ENCODE measurements at regions not wholly inside any gene's neighbourhood (a gene's known extent, or its start where the extent isn't known, plus 50 kb on each side); places are given as distances from the start of the nearest gene placed in this dataset.

GRCh38 chr4:175376287-175376977 lies 435.6 kb downstream of the GPM6A start:
- no peak for DNase-seq (ENCODE audit: low spot score)

- no peak for DNase-seq (ENCODE audit: low spot score)
Observed at GRCh38 chr4:175377203-175377602, 434.9 kb downstream of the GPM6A start.

GRCh38 chr4:175378372-175378771 lies 433.7 kb downstream of the GPM6A start:
- DNase-seq (ENCODE audit: low spot score) = no peak

GRCh38 chr4:175380841-175381240 lies 431.2 kb downstream of the GPM6A start:
- DNase-seq (ENCODE audit: low spot score) = no peak

GRCh38 chr4:175385797-175386196 lies 426.3 kb downstream of the GPM6A start:
- DNase-seq (ENCODE audit: low spot score) = no peak

- DNase-seq (ENCODE audit: low spot score) = no peak
Observed at GRCh38 chr4:175386776-175387507, 425.1 kb downstream of the GPM6A start.

- DNase-seq (ENCODE audit: low spot score) = no peak
Observed at GRCh38 chr4:175394208-175394607, 417.9 kb downstream of the GPM6A start.

- DNase-seq (ENCODE audit: low spot score) = no peak
Observed at GRCh38 chr4:175405961-175406360, 406.1 kb downstream of the GPM6A start.

- no peak for DNase-seq (ENCODE audit: low spot score)
Observed at GRCh38 chr4:175407926-175408325, 404.1 kb downstream of the GPM6A start.

- no peak for DNase-seq (ENCODE audit: low spot score)
Observed at GRCh38 chr4:175411251-175411650, 400.8 kb downstream of the GPM6A start.

GRCh38 chr4:175412161-175412560 lies 399.9 kb downstream of the GPM6A start:
- no peak for DNase-seq (ENCODE audit: low spot score)

- DNase-seq (ENCODE audit: low spot score) = no peak
Observed at GRCh38 chr4:175412746-175413145, 399.3 kb downstream of the GPM6A start.

- no peak for DNase-seq (ENCODE audit: low spot score)
Observed at GRCh38 chr4:175413561-175413960, 398.5 kb downstream of the GPM6A start.

GRCh38 chr4:175414602-175415001 lies 397.5 kb downstream of the GPM6A start:
- no peak for DNase-seq (ENCODE audit: low spot score)

- no peak for DNase-seq (ENCODE audit: low spot score)
Observed at GRCh38 chr4:175418516-175418915, 393.5 kb downstream of the GPM6A start.

- DNase-seq (ENCODE audit: low spot score) = no peak
Observed at GRCh38 chr4:175419236-175419718, 392.8 kb downstream of the GPM6A start.

- DNase-seq (ENCODE audit: low spot score) = no peak
Observed at GRCh38 chr4:175421506-175421905, 390.6 kb downstream of the GPM6A start.

GRCh38 chr4:175422331-175422730 lies 389.7 kb downstream of the GPM6A start:
- no peak for DNase-seq (ENCODE audit: low spot score)

- DNase-seq (ENCODE audit: low spot score) = no peak
Observed at GRCh38 chr4:175424111-175424510, 388.0 kb downstream of the GPM6A start.

- DNase-seq (ENCODE audit: low spot score) = no peak
Observed at GRCh38 chr4:175427751-175428150, 384.3 kb downstream of the GPM6A start.

- DNase-seq (ENCODE audit: low spot score) = no peak
Observed at GRCh38 chr4:175431694-175432093, 380.4 kb downstream of the GPM6A start.

GRCh38 chr4:175435381-175435783 lies 376.7 kb downstream of the GPM6A start:
- no peak for DNase-seq (ENCODE audit: low spot score)

- no peak for DNase-seq (ENCODE audit: low spot score)
Observed at GRCh38 chr4:175436196-175436595, 375.9 kb downstream of the GPM6A start.

GRCh38 chr4:175440786-175441185 lies 371.3 kb downstream of the GPM6A start:
- no peak for DNase-seq (ENCODE audit: low spot score)
